ENCODE measurements at regions not wholly inside any gene's neighbourhood (a gene's known extent, or its start where the extent isn't known, plus 50 kb on each side); places are given as distances from the start of the nearest gene placed in this dataset.
"Not testable (repeated sequence)": the region's sequence is repeated elsewhere in the genome, so short reads cannot be mapped to it uniquely, and the experiment has no call there.

GRCh38 chr5:166856791-166857190, 1434.7 kb upstream of the WWC1 start:
- DNase-seq (ENCODE audit: low spot score) = no peak

- no peak for DNase-seq (ENCODE audit: low spot score)
Observed at GRCh38 chr5:166860426-166860825, 1431.0 kb upstream of the WWC1 start.

GRCh38 chr5:166862581-166862980, 1428.9 kb upstream of the WWC1 start:
- DNase-seq (ENCODE audit: low spot score) = no peak

- no peak for DNase-seq (ENCODE audit: low spot score)
Observed at GRCh38 chr5:166865206-166865605, 1426.2 kb upstream of the WWC1 start.

- DNase-seq (ENCODE audit: low spot score) = no peak
Observed at GRCh38 chr5:166880456-166880855, 1411.0 kb upstream of the WWC1 start.

- no peak for DNase-seq (ENCODE audit: low spot score)
Observed at GRCh38 chr5:166881802-166882201, 1409.6 kb upstream of the WWC1 start.

- no peak for DNase-seq (ENCODE audit: low spot score)
Observed at GRCh38 chr5:166883016-166883415, 1408.4 kb upstream of the WWC1 start.

GRCh38 chr5:166898166-166898565, 1393.3 kb upstream of the WWC1 start:
- no peak for DNase-seq (ENCODE audit: low spot score)

GRCh38 chr5:166899343-166899742, 1392.1 kb upstream of the WWC1 start:
- no peak for DNase-seq (ENCODE audit: low spot score)

- peak; percentile 3 for DNase-seq (ENCODE audit: low spot score)
Observed at GRCh38 chr5:166904571-166904970, 1386.9 kb upstream of the WWC1 start.

GRCh38 chr5:166906991-166907713, 1384.3 kb upstream of the WWC1 start:
- no peak for DNase-seq (ENCODE audit: low spot score)

GRCh38 chr5:166909040-166909439, 1382.4 kb upstream of the WWC1 start:
- DNase-seq (ENCODE audit: low spot score) = no peak

GRCh38 chr5:166909926-166910325, 1381.5 kb upstream of the WWC1 start:
- no peak for DNase-seq (ENCODE audit: low spot score)

GRCh38 chr5:166910995-166911394, 1380.5 kb upstream of the WWC1 start:
- DNase-seq (ENCODE audit: low spot score) = no peak

- DNase-seq (ENCODE audit: low spot score) = no peak
Observed at GRCh38 chr5:166916021-166916420, 1375.4 kb upstream of the WWC1 start.

- no peak for DNase-seq (ENCODE audit: low spot score)
Observed at GRCh38 chr5:166926138-166926537, 1365.3 kb upstream of the WWC1 start.

- not testable (repeated sequence) for DNase-seq (ENCODE audit: low spot score)
Observed at GRCh38 chr5:166926806-166927475, 1364.5 kb upstream of the WWC1 start.

GRCh38 chr5:166936351-166936750, 1355.1 kb upstream of the WWC1 start:
- DNase-seq (ENCODE audit: low spot score) = no peak

GRCh38 chr5:166938071-166938470, 1353.4 kb upstream of the WWC1 start:
- DNase-seq (ENCODE audit: low spot score) = no peak

GRCh38 chr5:166942948-166943347, 1348.5 kb upstream of the WWC1 start:
- no peak for DNase-seq (ENCODE audit: low spot score)

GRCh38 chr5:166947045-166947444, 1344.4 kb upstream of the WWC1 start:
- DNase-seq (ENCODE audit: low spot score) = no peak

GRCh38 chr5:166948679-166949078, 1342.8 kb upstream of the WWC1 start:
- no peak for DNase-seq (ENCODE audit: low spot score)

GRCh38 chr5:166952048-166952447, 1339.4 kb upstream of the WWC1 start:
- no peak for DNase-seq (ENCODE audit: low spot score)

GRCh38 chr5:166957782-166958181, 1333.7 kb upstream of the WWC1 start:
- DNase-seq (ENCODE audit: low spot score) = no peak
